ENCODE measurements at regions not wholly inside any gene's neighbourhood (a gene's known extent, or its start where the extent isn't known, plus 50 kb on each side); places are given as distances from the start of the nearest gene placed in this dataset.

- TF ChIP-seq CTCF (IDR thresholded peaks at IDR 0.05 in 2 of 3, conservative IDR thresholded peaks at IDR 0.05 in 1 of 3; ENCODE audit: control insufficient read depth in 2 of 3, extremely low read depth in 1 of 3, insufficient read depth in 1 of 3, low read depth in 3 of 3, low read length in 3 of 3) (no peak), EZH2 (IDR thresholded peaks at IDR 0.05; ENCODE audit: borderline replicate concordance, control insufficient read depth, low read depth, low read length) (no peak), HCFC1 (IDR thresholded peaks at IDR 0.05; ENCODE audit: low read length) (no peak), SUPT20H (IDR thresholded peaks at IDR 0.05; ENCODE audit: borderline replicate concordance, control insufficient read depth, low read depth, low read length) (no peak), SP1 (IDR thresholded peaks at IDR 0.05; ENCODE audit: low read depth, low read length) (no peak), TAF1 (IDR thresholded peaks at IDR 0.05; ENCODE audit: borderline replicate concordance, low read depth, low read length) (no peak), PAX5 (IDR thresholded peaks at IDR 0.05; ENCODE audit: borderline replicate concordance, low read depth, low read length) (no peak), HDAC6 (IDR thresholded peaks at IDR 0.05; ENCODE audit: unreplicated experiment) (no peak), EGR1 (IDR thresholded peaks at IDR 0.05; ENCODE audit: borderline replicate concordance in 1 of 2, low read depth in 2 of 2, low read length in 2 of 2) (no peak), NBN (IDR thresholded peaks at IDR 0.05) (no peak), POLR2A (IDR thresholded peaks at IDR 0.05; ENCODE audit: low read depth, low read length) (no peak), RFX5 (IDR thresholded peaks at IDR 0.05; ENCODE audit: low read depth, low read length) (no peak), NRF1 (conservative IDR thresholded peaks at IDR 0.05; ENCODE audit: low read depth, low read length) (no peak), DPF2 (IDR thresholded peaks at IDR 0.05) (no peak)
These were observed 192.9 kb downstream of the TFCP2L1 start for GRCh38 chr2:121092095-121092494.
